ENCODE measurements at regions not wholly inside any gene's neighbourhood (a gene's known extent, or its start where the extent isn't known, plus 50 kb on each side); places are given as distances from the start of the nearest gene placed in this dataset.

DNA sequence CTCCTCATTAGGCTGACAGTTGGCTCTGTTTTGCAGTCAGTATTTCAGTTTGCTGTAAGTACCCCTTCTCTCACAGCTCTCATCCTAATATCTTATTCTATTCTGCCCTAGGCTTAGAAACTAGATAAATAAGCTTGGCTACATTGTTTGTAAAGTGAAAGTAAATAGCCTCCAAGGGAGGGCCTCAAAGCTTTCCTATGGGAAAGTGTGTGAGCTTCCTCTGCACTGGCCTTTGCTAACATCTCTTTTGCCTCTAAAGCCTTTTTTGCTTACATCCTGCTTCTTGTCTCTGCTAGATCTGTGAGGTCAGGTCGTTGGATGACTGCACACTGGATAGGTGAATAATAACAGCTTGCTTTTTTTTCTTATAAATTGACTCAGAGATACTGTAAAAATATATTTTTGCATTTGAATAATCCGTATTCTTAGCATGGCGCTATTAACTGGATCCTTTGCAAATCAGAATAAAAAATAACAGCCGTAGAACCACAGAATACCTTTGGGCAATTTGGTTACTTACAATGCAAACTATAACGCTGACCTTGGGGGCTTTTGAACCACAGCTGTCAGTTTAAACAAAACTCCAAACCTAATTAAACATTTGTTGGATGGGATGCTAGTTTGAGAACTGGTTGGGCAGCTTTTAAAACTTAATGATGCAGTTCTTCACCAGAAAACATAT, 55.1 kb downstream of the TTC6 start (continued):
- TF ChIP-seq, protein P1, sequence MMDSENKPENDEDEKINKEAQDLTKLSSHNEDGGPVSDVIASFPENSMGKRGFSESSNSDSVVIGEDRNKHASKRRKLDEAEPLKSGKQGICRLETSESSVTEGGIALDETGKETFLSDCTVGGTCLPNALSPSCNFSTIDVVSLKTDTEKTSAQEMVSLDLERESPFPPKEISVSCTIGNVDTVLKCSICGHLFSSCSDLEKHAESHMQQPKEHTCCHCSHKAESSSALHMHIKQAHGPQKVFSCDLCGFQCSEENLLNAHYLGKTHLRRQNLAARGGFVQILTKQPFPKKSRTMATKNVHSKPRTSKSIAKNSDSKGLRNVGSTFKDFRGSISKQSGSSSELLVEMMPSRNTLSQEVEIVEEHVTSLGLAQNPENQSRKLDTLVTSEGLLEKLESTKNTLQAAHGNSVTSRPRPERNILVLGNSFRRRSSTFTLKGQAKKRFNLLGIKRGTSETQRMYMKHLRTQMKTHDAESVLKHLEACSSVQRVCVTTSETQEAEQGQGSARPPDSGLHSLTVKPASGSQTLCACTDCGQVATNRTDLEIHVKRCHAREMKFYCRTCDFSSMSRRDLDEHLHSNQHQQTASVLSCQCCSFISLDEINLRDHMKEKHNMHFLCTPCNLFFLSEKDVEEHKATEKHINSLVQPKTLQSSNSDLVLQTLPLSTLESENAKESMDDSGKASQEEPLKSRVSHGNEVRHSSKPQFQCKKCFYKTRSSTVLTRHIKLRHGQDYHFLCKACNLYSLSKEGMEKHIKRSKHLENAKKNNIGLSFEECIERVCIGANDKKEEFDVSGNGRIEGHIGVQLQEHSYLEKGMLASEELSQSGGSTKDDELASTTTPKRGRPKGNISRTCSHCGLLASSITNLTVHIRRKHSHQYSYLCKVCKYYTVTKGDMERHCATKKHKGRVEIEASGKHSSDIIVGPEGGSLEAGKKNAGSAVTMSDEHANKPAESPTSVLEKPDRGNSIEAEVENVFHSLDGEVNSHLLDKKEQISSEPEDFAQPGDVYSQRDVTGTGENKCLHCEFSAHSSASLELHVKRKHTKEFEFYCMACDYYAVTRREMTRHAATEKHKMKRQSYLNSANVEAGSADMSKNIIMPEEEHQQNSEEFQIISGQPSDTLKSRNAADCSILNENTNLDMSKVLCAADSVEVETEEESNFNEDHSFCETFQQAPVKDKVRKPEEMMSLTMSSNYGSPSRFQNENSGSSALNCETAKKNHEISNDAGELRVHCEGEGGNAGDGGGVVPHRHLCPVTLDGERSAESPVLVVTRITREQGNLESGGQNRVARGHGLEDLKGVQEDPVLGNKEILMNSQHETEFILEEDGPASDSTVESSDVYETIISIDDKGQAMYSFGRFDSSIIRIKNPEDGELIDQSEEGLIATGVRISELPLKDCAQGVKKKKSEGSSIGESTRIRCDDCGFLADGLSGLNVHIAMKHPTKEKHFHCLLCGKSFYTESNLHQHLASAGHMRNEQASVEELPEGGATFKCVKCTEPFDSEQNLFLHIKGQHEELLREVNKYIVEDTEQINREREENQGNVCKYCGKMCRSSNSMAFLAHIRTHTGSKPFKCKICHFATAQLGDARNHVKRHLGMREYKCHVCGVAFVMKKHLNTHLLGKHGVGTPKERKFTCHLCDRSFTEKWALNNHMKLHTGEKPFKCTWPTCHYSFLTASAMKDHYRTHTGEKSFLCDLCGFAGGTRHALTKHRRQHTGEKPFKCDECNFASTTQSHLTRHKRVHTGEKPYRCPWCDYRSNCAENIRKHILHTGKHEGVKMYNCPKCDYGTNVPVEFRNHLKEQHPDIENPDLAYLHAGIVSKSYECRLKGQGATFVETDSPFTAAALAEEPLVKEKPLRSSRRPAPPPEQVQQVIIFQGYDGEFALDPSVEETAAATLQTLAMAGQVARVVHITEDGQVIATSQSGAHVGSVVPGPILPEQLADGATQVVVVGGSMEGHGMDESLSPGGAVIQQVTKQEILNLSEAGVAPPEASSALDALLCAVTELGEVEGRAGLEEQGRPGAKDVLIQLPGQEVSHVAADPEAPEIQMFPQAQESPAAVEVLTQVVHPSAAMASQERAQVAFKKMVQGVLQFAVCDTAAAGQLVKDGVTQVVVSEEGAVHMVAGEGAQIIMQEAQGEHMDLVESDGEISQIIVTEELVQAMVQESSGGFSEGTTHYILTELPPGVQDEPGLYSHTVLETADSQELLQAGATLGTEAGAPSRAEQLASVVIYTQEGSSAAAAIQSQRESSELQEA (CRISPR knock-in tag; IDR thresholded peaks at IDR 0.05; ENCODE audit: not compliant biosample characterization): no peak
- TF ChIP-seq SOX5 (CRISPR knock-in tag; IDR thresholded peaks at IDR 0.05; ENCODE audit: borderline replicate concordance): peak; percentile 74
- TF ChIP-seq, protein P2, sequence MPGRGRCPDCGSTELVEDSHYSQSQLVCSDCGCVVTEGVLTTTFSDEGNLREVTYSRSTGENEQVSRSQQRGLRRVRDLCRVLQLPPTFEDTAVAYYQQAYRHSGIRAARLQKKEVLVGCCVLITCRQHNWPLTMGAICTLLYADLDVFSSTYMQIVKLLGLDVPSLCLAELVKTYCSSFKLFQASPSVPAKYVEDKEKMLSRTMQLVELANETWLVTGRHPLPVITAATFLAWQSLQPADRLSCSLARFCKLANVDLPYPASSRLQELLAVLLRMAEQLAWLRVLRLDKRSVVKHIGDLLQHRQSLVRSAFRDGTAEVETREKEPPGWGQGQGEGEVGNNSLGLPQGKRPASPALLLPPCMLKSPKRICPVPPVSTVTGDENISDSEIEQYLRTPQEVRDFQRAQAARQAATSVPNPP (CRISPR knock-in tag; IDR thresholded peaks at IDR 0.05): no peak
- peak; percentile 69 for TF ChIP-seq RARA (CRISPR knock-in tag; IDR thresholded peaks at IDR 0.05)
- TF ChIP-seq, protein P3, sequence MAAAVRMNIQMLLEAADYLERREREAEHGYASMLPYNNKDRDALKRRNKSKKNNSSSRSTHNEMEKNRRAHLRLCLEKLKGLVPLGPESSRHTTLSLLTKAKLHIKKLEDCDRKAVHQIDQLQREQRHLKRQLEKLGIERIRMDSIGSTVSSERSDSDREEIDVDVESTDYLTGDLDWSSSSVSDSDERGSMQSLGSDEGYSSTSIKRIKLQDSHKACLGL (CRISPR knock-in tag; IDR thresholded peaks at IDR 0.05): no peak
- no peak for TF ChIP-seq LCORL (IDR thresholded peaks at IDR 0.05)
- peak; percentile 73 for TF ChIP-seq LCORL (CRISPR knock-in tag; IDR thresholded peaks at IDR 0.05)
- TF ChIP-seq KMT2B (CRISPR knock-in tag; IDR thresholded peaks at IDR 0.05): peak; percentile 58; the same call in 1 of the 2 replicates
- TF ChIP-seq ZSCAN9 (CRISPR knock-in tag; IDR thresholded peaks at IDR 0.05; ENCODE audit: borderline replicate concordance): 0 out of 2 replicates have a peak, but pooled peaks have one; percentile 51
- no peak for TF ChIP-seq ZNF441 (CRISPR knock-in tag; IDR thresholded peaks at IDR 0.05; ENCODE audit: borderline replicate concordance)
- TF ChIP-seq, protein P4, sequence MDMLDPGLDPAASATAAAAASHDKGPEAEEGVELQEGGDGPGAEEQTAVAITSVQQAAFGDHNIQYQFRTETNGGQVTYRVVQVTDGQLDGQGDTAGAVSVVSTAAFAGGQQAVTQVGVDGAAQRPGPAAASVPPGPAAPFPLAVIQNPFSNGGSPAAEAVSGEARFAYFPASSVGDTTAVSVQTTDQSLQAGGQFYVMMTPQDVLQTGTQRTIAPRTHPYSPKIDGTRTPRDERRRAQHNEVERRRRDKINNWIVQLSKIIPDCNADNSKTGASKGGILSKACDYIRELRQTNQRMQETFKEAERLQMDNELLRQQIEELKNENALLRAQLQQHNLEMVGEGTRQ (IDR thresholded peaks at IDR 0.05; ENCODE audit: low read depth, low read length): no peak
- TF ChIP-seq, protein P4 (CRISPR knock-in tag; IDR thresholded peaks at IDR 0.05; ENCODE audit: borderline replicate concordance): 0 out of 2 replicates have a peak, but pooled peaks have one; percentile 20
- TF ChIP-seq ZNF543 (CRISPR knock-in tag; IDR thresholded peaks at IDR 0.05): no peak
- peak; percentile 45; the same call in 1 of the 2 replicates for TF ChIP-seq FOXK1 (CRISPR knock-in tag; IDR thresholded peaks at IDR 0.05; ENCODE audit: borderline replicate concordance, low read depth)
- TF ChIP-seq NONO (IDR thresholded peaks at IDR 0.05): no peak
- TF ChIP-seq NONO (CRISPR knock-in tag; conservative IDR thresholded peaks at IDR 0.05): no peak
- no peak for TF ChIP-seq RARG (CRISPR knock-in tag; IDR thresholded peaks at IDR 0.05; ENCODE audit: low read depth)
- peak; percentile 44; the same call in 1 of the 2 replicates for TF ChIP-seq NCOR1 (IDR thresholded peaks at IDR 0.05; ENCODE audit: borderline replicate concordance, low read length)
- peak; percentile 40; the same call in 1 of the 2 replicates for TF ChIP-seq ZNF136 (CRISPR knock-in tag; IDR thresholded peaks at IDR 0.05; ENCODE audit: low read depth)
